PFSK-1 (cell line): ENCODE measurements at regions not wholly inside any gene's neighbourhood (a gene's known extent, or its start where the extent isn't known, plus 50 kb on each side); places are given as distances from the start of the nearest gene placed in this dataset.

Experiments used
- POLR2AphosphoS5 ChIP-seq: IDR thresholded peaks from 2 replicates; pipeline ENCODE4 v1.6.1; 2012; ENCODE audit warnings: low read depth, mild to moderate bottlenecking, control low read depth, low read length, moderate library complexity
- TAF1 ChIP-seq: IDR thresholded peaks from 2 replicates; pipeline ENCODE4 v1.6.1; 2012; ENCODE audit warnings: low read length, control low read depth, borderline replicate concordance; ENCODE audit not compliant: insufficient read depth
- TF ChIP-seq, protein P1 (sequence below), 2 experiments: IDR thresholded peaks; 2 replicates each; pipeline versions ENCODE4 v1.6.1 to v1.8.0; 2011 to 2012; ENCODE audit warnings: low read depth in 2 of 2, low read length in 2 of 2, control low read depth in 1 of 2, inconsistent platforms in 1 of 2, mild to moderate bottlenecking in 1 of 2, moderate library complexity in 1 of 2; ENCODE audit not compliant: insufficient read depth in 1 of 2

DNA sequence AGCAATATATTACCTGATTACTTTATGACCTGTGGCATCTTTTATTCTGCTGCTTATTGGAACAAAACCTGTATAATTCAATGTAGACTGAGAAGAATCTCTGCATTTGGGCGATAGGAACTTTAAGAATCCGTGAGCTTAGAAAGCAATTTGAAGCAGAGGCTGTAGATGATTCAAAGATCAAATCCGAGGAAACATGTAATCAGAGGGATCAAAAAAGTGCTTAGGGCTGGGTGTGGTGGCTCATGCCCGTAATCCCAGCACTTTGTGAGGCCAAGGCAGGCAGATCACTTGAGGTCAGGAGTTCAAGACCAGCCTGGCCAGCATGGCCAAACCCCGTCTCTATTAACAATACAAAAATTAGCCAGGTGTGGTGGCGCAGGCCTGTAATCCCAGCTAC, 198.4 kb downstream of the MTX2 start:
- no peak for TF ChIP-seq TAF1
- TF ChIP-seq POLR2AphosphoS5: no peak
- TF ChIP-seq, protein P1, sequence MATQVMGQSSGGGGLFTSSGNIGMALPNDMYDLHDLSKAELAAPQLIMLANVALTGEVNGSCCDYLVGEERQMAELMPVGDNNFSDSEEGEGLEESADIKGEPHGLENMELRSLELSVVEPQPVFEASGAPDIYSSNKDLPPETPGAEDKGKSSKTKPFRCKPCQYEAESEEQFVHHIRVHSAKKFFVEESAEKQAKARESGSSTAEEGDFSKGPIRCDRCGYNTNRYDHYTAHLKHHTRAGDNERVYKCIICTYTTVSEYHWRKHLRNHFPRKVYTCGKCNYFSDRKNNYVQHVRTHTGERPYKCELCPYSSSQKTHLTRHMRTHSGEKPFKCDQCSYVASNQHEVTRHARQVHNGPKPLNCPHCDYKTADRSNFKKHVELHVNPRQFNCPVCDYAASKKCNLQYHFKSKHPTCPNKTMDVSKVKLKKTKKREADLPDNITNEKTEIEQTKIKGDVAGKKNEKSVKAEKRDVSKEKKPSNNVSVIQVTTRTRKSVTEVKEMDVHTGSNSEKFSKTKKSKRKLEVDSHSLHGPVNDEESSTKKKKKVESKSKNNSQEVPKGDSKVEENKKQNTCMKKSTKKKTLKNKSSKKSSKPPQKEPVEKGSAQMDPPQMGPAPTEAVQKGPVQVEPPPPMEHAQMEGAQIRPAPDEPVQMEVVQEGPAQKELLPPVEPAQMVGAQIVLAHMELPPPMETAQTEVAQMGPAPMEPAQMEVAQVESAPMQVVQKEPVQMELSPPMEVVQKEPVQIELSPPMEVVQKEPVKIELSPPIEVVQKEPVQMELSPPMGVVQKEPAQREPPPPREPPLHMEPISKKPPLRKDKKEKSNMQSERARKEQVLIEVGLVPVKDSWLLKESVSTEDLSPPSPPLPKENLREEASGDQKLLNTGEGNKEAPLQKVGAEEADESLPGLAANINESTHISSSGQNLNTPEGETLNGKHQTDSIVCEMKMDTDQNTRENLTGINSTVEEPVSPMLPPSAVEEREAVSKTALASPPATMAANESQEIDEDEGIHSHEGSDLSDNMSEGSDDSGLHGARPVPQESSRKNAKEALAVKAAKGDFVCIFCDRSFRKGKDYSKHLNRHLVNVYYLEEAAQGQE (IDR thresholded peaks at IDR 0.05; ENCODE audit: insufficient read depth in 1 of 2, low read depth in 2 of 2, low read length in 2 of 2): no peak
